ENCODE measurements at regions not wholly inside any gene's neighbourhood (a gene's known extent, or its start where the extent isn't known, plus 50 kb on each side); places are given as distances from the start of the nearest gene placed in this dataset.

DNA sequence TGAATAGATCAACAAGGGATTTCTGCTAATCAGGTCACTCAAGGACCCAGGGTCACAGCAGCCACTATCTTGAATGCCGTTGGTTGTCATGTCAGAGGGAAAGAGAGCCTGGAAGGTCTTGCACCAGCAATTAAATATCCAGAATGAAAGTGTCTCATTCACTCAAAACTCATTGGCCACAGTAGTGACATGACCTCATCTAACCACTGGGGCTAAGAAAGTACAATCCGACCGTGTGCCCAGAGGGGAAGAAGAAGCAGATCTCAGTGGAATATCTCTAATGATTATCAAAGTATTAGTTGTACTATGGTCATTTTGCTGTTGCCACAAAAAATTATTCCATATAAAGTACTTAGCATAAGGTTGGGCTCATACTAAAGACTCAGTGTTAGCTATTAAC lies 210.0 kb downstream of the QDPR start:
- TF ChIP-seq GATA2 (IDR thresholded peaks at IDR 0.05; ENCODE audit: low read depth, low read length) (no peak), GATA3 (IDR thresholded peaks at IDR 0.05; ENCODE audit: low read depth, low read length) (no peak)
